Activated CD4-positive, alpha-beta T cell treated with anti-CD3 and anti-CD28 coated beads, Interleukin-2, amount 10 ng/mL, durations not matched to agents 7 days and 5 days (primary cell): ENCODE measurements at regions not wholly inside any gene's neighbourhood (a gene's known extent, or its start where the extent isn't known, plus 50 kb on each side); places are given as distances from the start of the nearest gene placed in this dataset.
"Not testable (repeated sequence)": the region's sequence is repeated elsewhere in the genome, so short reads cannot be mapped to it uniquely, and the experiment has no call there.

Source experiments
- CTCF ChIA-PET: fragments of 350-600 bp; sonication (Branson Sonifier 250); formaldehyde crosslinking; loops from one replicate; lab custom pipeline; 2021; ENCODE audit warnings: antibody characterized with exemption; lab: Charles Lee
- POLR2A ChIA-PET: fragments of 350-600 bp; sonication (Branson Sonifier 250); formaldehyde crosslinking; loops from one replicate; lab custom pipeline; 2021; ENCODE audit warnings: antibody characterized with exemption; lab: Charles Lee
- DNase-seq: peaks from one replicate; pipeline ENCODE4 v3.0.0-alpha.2; 2020
- H3K27ac Mint-ChIP-seq: one replicate; pipeline ENCODE4 v1.8.0; 2021; ENCODE audit warnings: mild to moderate bottlenecking, moderate library complexity, mixed read lengths
- H3K27me3 Mint-ChIP-seq: one replicate; pipeline ENCODE4 v1.8.0; 2021; ENCODE audit warnings: mixed read lengths
- H3K36me3 Mint-ChIP-seq: one replicate; pipeline ENCODE4 v1.8.0; 2021; ENCODE audit warnings: low read depth, mixed read lengths
- H3K4me1 Mint-ChIP-seq: one replicate; pipeline ENCODE4 v1.8.0; 2021; ENCODE audit warnings: mixed read lengths
- H3K4me3 Mint-ChIP-seq: one replicate; pipeline ENCODE4 v1.8.0; 2021; ENCODE audit warnings: mild to moderate bottlenecking, moderate library complexity, mixed read lengths
- H3K9me3 Mint-ChIP-seq: one replicate; pipeline ENCODE4 v1.8.0; 2021; ENCODE audit warnings: mixed read lengths

DNA sequence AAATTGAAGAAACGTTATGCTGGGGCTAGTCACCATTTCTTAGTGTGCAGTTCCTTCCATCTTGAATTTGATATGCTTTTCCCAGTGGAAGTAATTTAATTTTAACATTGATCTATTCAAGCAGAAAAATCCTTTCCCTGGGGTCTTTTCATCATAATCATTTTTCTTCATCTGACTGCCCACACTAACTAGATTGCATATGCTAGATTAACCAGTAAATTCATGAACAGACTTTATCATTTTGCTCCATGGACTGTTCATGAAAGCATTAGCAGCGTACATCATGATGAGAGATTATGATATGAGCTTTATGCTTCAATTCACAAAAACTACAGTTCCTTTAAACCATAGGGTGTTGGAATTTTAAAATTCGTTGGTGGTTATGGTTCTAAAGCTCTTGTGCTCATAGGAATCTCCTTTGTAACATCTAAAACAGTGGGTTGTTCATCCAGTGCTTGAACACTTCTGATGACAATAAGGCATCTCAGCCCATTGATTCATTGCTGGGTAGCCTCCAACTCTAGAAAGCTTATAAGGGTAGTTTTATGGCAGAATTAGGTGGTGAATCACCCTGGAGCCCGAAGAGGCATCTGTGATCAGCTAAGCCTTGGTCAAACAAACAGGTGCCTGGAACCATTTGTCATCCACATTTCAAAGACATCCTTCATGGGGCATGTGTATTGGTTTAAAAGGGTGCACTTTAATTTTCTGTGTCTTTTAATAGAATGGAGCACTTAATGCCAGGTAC lies 77.2 kb upstream of the NDUFV2 start:
- CTCF ChIA-PET: no interaction called here
- H3K4me3 Mint-ChIP-seq: no peak overlapping the region
- peaks cover 17% of the 10 kb centered on the region for H3K27me3 Mint-ChIP-seq
- H3K36me3 Mint-ChIP-seq: no peaks in the 10 kb centered on the region
- no peaks in the 10 kb centered on the region for H3K4me1 Mint-ChIP-seq
- no peak overlapping the region for H3K27ac Mint-ChIP-seq
- DNase-seq: no peak
- POLR2A ChIA-PET: no interaction called here
- H3K9me3 Mint-ChIP-seq: no peaks in the 10 kb centered on the region

GRCh38 chr18:9029131-9029530 lies 73.4 kb upstream of the NDUFV2 start:
- no peak overlapping the region for H3K4me3 Mint-ChIP-seq
- DNase-seq: no peak
- POLR2A ChIA-PET: no interaction called here
- H3K36me3 Mint-ChIP-seq: no peaks in the 10 kb centered on the region
- H3K4me1 Mint-ChIP-seq: no peaks in the 10 kb centered on the region
- H3K9me3 Mint-ChIP-seq: no peaks in the 10 kb centered on the region
- no peak overlapping the region for H3K27ac Mint-ChIP-seq
- CTCF ChIA-PET: no interaction called here
- peaks cover 17% of the 10 kb centered on the region for H3K27me3 Mint-ChIP-seq

DNA sequence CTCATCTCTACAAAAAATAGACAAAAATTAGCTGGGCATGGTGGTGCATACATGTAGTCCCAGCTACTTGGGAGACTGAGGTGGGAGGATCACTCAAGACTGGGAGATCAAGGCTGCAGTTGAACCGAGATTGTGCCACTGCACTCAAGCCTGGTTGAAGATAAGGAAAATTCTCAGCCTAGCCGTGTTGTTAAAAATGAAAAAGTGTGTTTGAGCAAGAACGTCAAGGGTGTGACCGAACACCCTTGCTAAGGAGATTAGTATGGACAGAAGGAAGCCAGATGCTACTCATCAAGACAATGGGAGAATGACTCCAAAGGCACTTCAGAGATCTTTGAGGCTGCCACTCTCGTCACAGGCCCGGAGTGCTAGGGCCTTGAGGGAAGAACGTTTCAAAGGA lies 70.0 kb upstream of the NDUFV2 start:
- ChIA-PET POLR2A (no interaction called here), CTCF (interaction anchor here (1.1 to 1.5 kb wide), 2 partner anchors 17 to 23 kb away, joined by 3 read pairs; no protein-coding TSS in a partner anchor)
- no peaks in the 10 kb centered on the region for H3K27me3 Mint-ChIP-seq
- H3K4me1 Mint-ChIP-seq: no peaks in the 10 kb centered on the region
- no peaks in the 10 kb centered on the region for H3K36me3 Mint-ChIP-seq
- no peaks in the 10 kb centered on the region for H3K9me3 Mint-ChIP-seq
- H3K4me3 Mint-ChIP-seq: no peak overlapping the region
- no peak for DNase-seq
- H3K27ac Mint-ChIP-seq: no peak overlapping the region

DNA sequence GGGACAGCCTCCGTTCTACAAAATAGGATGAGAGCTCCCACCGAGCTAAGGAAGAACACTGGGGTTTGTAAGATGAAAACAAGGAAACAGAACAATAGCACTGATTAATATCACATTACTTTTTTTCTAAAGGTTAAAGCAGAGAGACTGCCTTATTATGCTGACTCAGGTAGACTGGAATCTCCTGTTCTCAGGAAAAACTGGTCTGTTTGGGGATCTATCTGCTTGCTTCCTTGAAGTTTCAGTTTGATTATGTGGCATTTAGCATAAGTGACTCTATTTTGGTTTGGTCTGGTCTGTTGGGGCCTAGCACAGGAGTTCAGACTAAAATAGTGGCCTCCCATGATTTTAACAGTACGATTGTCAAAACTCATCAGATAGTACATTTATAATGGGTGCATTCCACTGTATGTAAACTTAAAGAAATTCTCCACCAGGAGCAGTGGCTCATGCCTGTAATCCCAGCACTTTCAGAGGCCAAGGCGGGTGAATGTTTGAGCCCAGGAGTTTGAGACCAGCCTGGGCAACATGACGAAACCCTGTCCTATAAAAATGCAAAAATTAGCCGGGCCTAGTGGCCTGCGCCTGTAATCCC lies 64.1 kb upstream of the NDUFV2 start:
- Mint-ChIP-seq H3K36me3 (no peaks in the 10 kb centered on the region), H3K27ac (no peak overlapping the region), H3K4me3 (no peak overlapping the region), H3K4me1 (no peaks in the 10 kb centered on the region), H3K9me3 (no peaks in the 10 kb centered on the region), H3K27me3 (no peaks in the 10 kb centered on the region)
- CTCF ChIA-PET: no interaction called here
- POLR2A ChIA-PET: no interaction called here
- no peak for DNase-seq

DNA sequence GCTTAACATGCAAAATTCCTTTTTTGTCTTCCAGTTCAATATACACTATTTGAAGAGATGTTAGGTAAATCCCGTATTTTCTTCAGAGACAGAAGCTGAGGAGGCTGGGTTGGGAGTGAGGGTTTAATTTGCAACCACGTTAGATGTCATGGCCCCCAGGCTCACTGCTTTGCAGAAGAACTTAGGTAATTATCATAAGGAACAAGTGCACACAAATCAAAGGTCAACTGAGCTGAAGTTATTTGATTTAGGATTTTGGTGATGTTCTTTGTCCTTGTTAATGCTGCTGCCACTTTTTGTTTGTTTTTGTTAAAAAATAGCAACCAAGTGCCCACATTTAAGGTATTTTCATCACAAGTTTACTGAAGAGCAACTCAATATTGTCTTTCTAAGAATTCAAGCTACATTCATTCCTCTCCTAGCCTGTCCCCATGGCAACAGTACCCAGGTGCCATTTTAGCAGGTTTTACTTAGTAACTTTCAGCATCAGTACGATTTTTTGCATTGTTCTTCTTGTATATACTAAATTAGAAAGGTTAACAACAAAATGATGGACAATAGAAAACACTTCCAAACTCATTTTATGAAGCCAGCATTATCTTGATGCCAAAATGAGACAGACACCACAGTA lies 62.9 kb upstream of the NDUFV2 start:
- Mint-ChIP-seq H3K4me1 (no peaks in the 10 kb centered on the region), H3K9me3 (no peaks in the 10 kb centered on the region), H3K27ac (no peak overlapping the region), H3K36me3 (no peaks in the 10 kb centered on the region), H3K4me3 (no peak overlapping the region), H3K27me3 (no peaks in the 10 kb centered on the region)
- POLR2A ChIA-PET: interaction anchor here (0.7 kb wide), 1 partner anchor 179 kb away, joined by 3 read pairs; no protein-coding TSS in a partner anchor
- CTCF ChIA-PET: interaction anchor here (0.6 kb wide), 1 partner anchor 9 kb away, joined by 4 read pairs; no protein-coding TSS in a partner anchor
- DNase-seq: no peak

DNA sequence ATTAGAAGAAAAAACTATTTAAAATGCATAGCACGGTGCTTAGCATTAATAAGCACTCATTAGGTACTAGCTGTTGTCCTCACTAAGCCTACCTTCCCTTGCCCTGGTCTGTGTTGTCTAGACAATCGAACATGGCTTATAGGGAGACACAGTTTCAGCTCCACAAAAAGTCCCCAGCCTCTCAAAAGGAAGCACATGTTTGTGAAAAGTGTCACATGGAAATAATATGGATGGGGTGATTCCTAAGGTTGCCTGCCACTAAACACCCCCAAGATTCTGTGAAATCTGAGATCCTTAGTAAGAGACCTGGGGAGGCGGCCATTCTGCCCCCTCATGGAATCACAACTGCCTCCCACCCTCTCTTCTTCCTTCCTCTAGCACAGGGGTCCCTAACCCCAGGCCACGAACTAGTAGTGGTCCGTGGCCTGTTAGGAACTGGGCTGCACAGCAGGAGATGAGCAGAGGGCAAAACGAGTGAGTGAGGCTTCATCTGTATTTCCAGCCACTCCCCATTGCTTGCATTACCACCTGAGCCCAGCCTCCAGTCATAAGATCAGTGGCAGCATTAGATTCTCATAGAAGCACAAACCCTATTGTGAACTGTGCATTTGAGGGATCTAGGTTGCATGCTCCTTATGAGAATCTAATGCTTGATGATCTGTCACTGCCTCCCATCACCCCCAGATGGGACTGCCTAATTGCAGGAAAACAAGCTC lies 59.6 kb upstream of the NDUFV2 start:
- H3K36me3 Mint-ChIP-seq: no peaks in the 10 kb centered on the region
- peaks cover under 1% of the 10 kb centered on the region for H3K4me1 Mint-ChIP-seq
- CTCF ChIA-PET: interaction anchor here (0.7 kb wide), 1 partner anchor 147 kb away, joined by 3 read pairs; no protein-coding TSS in a partner anchor
- no peaks in the 10 kb centered on the region for H3K27me3 Mint-ChIP-seq
- H3K9me3 Mint-ChIP-seq: no peaks in the 10 kb centered on the region
- POLR2A ChIA-PET: no interaction called here
- H3K27ac Mint-ChIP-seq: no peak overlapping the region
- no peak overlapping the region for H3K4me3 Mint-ChIP-seq
- DNase-seq: no peak

DNA sequence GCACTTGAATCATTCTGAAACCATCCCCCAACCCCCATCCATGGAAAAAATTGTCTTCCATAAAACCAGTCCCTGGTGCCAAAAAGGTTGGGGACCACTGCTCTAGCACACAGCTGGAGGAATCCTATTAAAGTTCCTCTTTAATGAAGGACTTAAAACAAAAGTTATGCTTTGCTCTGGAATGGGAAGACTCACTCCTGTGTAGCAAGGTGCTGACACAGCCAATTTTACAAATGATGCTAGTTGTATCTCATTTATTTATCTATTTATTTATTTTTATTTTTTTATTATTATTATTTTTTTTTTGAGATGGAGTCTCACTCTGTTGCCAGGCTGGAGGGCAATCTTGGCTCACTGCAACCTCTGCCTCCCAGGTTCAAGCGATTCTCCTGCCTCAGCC lies 58.9 kb upstream of the NDUFV2 start:
- no peak for DNase-seq
- Mint-ChIP-seq H3K4me1 (peaks cover 7% of the 10 kb centered on the region), H3K27ac (no peak overlapping the region), H3K27me3 (no peaks in the 10 kb centered on the region), H3K9me3 (peaks cover 2% of the 10 kb centered on the region), H3K4me3 (no peak overlapping the region), H3K36me3 (no peaks in the 10 kb centered on the region)
- ChIA-PET POLR2A (no interaction called here), CTCF (no interaction called here)

DNA sequence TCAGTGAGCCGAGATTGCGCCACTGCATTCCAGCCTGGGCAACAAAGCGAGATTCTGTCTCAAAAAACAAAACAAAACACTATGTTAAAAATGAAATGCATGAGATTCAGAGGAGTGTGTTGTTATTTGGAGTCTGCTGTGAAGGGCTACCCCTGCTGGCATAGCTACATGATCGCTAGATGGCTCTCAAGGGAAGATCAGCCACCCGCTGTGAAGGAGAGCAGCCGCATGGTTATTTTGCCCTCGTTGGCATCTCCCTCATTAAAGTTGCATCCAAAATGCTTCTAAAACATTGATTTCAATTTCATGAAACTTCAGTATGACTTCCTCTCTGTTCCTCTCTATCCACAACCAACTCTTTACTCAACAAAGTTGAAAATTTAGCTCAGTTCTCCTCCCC lies 54.8 kb upstream of the NDUFV2 start:
- H3K36me3 Mint-ChIP-seq: peaks cover 1% of the 10 kb centered on the region
- H3K27ac Mint-ChIP-seq: no peak overlapping the region
- no peak for DNase-seq
- CTCF ChIA-PET: no interaction called here
- peaks cover 13% of the 10 kb centered on the region for H3K4me1 Mint-ChIP-seq
- no peaks in the 10 kb centered on the region for H3K27me3 Mint-ChIP-seq
- POLR2A ChIA-PET: no interaction called here
- no peak overlapping the region for H3K4me3 Mint-ChIP-seq
- H3K9me3 Mint-ChIP-seq: peaks cover 20% of the 10 kb centered on the region

DNA sequence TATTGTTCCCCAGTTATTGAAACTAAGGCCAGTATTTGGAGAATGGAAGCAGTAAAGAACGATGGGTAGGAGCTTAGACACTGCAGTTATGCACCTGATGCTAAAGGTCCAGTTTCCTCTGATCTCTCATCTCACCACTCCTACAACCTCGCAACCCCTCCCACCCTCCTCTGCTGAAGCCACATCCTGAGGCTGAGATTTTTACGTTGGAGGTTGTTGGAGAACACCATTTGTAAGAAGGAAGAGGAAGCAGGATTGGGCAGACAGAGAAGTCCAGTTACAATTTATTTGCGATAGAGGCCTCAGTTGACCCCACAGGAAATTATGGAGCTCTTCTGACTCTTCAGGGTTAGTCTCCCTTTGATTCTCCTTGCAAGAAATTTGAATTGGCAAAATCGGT lies 54.3 kb upstream of the NDUFV2 start:
- ChIA-PET CTCF (interaction anchor here (0.6 to 1.4 kb wide), 2 partner anchors 9 to 11 kb away, joined by 3 to 4 read pairs; no protein-coding TSS in a partner anchor), POLR2A (no interaction called here)
- DNase-seq: no peak
- peaks cover 25% of the 10 kb centered on the region for H3K9me3 Mint-ChIP-seq
- no peak overlapping the region for H3K4me3 Mint-ChIP-seq
- peaks cover 3% of the 10 kb centered on the region for H3K27me3 Mint-ChIP-seq
- peaks cover 13% of the 10 kb centered on the region for H3K4me1 Mint-ChIP-seq
- H3K27ac Mint-ChIP-seq: no peak overlapping the region
- H3K36me3 Mint-ChIP-seq: peaks cover 1% of the 10 kb centered on the region

- CTCF ChIA-PET: interaction anchor here (0.7 to 1.4 kb wide), 2 partner anchors 12 to 17 kb away, joined by 3 read pairs; no protein-coding TSS in a partner anchor
- no peak for DNase-seq
- POLR2A ChIA-PET: no interaction called here
- Mint-ChIP-seq H3K27me3 (peaks cover 3% of the 10 kb centered on the region), H3K4me3 (no peak overlapping the region), H3K27ac (no peak overlapping the region), H3K4me1 (peaks cover 13% of the 10 kb centered on the region), H3K9me3 (peaks cover 25% of the 10 kb centered on the region), H3K36me3 (peaks cover 1% of the 10 kb centered on the region)
These were observed 53.5 kb upstream of the NDUFV2 start for GRCh38 chr18:9048808-9049494.

DNA sequence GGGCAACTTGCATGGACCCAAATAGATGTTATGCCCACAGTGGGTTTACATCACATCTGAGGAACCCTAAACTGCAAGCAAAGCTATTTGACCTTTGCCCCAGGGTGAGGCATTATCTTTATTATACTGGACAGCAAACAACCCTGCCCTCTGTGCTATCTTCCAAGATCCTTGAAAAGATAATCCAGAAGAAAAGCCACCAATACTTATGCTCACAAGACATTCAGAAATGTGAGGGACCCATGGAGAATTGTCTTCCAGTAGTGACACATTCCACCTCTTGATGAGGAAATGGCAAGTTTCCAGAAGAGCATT lies 53.0 kb upstream of the NDUFV2 start:
- Mint-ChIP-seq H3K36me3 (peaks cover 1% of the 10 kb centered on the region), H3K27me3 (peaks cover 3% of the 10 kb centered on the region), H3K9me3 (peaks cover 25% of the 10 kb centered on the region), H3K27ac (no peak overlapping the region), H3K4me3 (no peak overlapping the region), H3K4me1 (peaks cover 13% of the 10 kb centered on the region)
- ChIA-PET CTCF (interaction anchor here (0.6 to 1.4 kb wide), 3 partner anchors 10 to 18 kb away, joined by 3 read pairs; no protein-coding TSS in a partner anchor), POLR2A (no interaction called here)
- no peak for DNase-seq

DNA sequence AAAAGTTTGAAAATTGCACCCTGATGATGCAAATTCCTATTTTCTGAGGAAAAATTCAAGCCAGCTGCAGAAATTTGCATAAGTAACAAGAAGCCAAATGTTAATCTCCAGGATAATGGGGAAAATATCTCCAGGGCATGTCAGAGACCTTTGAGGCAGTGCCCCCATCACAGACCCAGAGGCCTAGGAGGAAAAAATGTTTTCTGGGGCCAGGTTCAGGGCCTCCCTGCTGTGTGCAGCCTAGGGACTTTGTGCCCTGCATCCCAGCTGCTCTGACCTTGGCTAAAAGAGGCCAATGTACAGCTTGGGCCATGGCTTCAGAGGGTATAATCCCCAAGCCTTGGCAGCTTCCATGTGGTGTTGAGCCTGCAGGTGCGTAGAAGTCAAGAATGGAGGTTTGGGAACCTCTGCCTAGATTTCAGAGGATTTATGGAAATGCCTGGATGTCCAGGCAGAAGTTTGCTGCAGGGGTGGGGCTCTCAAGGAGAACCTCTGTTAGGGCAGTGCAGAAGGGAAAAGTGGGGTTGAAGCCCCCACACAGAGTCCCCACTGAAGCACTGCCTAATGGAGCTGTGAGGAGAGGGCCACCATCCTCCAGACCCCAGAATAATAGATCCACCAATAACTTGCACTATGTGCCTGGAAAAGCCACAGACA lies 51.7 kb upstream of the NDUFV2 start:
- DNase-seq, H3K4me3 Mint-ChIP-seq, H3K36me3 Mint-ChIP-seq, POLR2A ChIA-PET, CTCF ChIA-PET, H3K27me3 Mint-ChIP-seq, H3K27ac Mint-ChIP-seq: not testable (repeated sequence)
- peaks cover 25% of the 10 kb centered on the region for H3K9me3 Mint-ChIP-seq
- H3K4me1 Mint-ChIP-seq: peaks cover 15% of the 10 kb centered on the region
